Esophagus mucosa (tissue), 1 donor: ENCODE measurements at regions not wholly inside any gene's neighbourhood (a gene's known extent, or its start where the extent isn't known, plus 50 kb on each side); places are given as distances from the start of the nearest gene placed in this dataset.
"Not testable (repeated sequence)": the region's sequence is repeated elsewhere in the genome, so short reads cannot be mapped to it uniquely, and the experiment has no call there.

Experiments used
- ATAC-seq: fragments of 200-7000 bp; cut with Tn5 transposase; one replicate; pipeline ENCODE4 v1.9.1; 2020
- donor health status: DM: yes; HTN: yes; CAD: no.

GRCh38 chr7:80346704-80347103 lies 165.2 kb downstream of the GNAT3 start:
- ATAC-seq, result peak; percentile 100

GRCh38 chr7:80335511-80336231 lies 176.2 kb downstream of the GNAT3 start:
- no peak for ATAC-seq

GRCh38 chr7:80334908-80335307 lies 177.0 kb downstream of the GNAT3 start:
- no peak for ATAC-seq

GRCh38 chr7:80334196-80334595 lies 177.7 kb downstream of the GNAT3 start:
- no peak for ATAC-seq

GRCh38 chr7:80333040-80333439 lies 178.8 kb downstream of the GNAT3 start:
- no peak for ATAC-seq

- no peak for ATAC-seq
These were observed 181.4 kb downstream of the GNAT3 start for GRCh38 chr7:80330434-80330833.

- no peak for ATAC-seq
These were observed 187.8 kb downstream of the GNAT3 start for GRCh38 chr7:80324032-80324431.

- ATAC-seq, result no peak
These were observed 184.8 kb downstream of the GNAI1 start for GRCh38 chr7:80319461-80319860.

- ATAC-seq, result no peak
These were observed 183.4 kb downstream of the GNAI1 start for GRCh38 chr7:80318081-80318480.

- ATAC-seq, result no peak
These were observed 182.2 kb downstream of the GNAI1 start for GRCh38 chr7:80316811-80317210.

GRCh38 chr7:80313716-80314115 lies 179.1 kb downstream of the GNAI1 start:
- ATAC-seq, result no peak

- no peak for ATAC-seq
These were observed 178.5 kb downstream of the GNAI1 start for GRCh38 chr7:80313067-80313626.

GRCh38 chr7:80312139-80312661 lies 177.6 kb downstream of the GNAI1 start:
- peak; percentile 72 for ATAC-seq

- ATAC-seq, result no peak
These were observed 176.7 kb downstream of the GNAI1 start for GRCh38 chr7:80311313-80311712.

- ATAC-seq, result no peak
These were observed 175.4 kb downstream of the GNAI1 start for GRCh38 chr7:80309971-80310549.

- ATAC-seq, result no peak
These were observed 174.7 kb downstream of the GNAI1 start for GRCh38 chr7:80309377-80309776.

- no peak for ATAC-seq
These were observed 172.7 kb downstream of the GNAI1 start for GRCh38 chr7:80307227-80307856.

GRCh38 chr7:80303315-80303714 lies 168.7 kb downstream of the GNAI1 start:
- ATAC-seq, result no peak

GRCh38 chr7:80302636-80303035 lies 168.0 kb downstream of the GNAI1 start:
- ATAC-seq, result no peak

GRCh38 chr7:80302078-80302477 lies 167.4 kb downstream of the GNAI1 start:
- no peak for ATAC-seq

- ATAC-seq, result no peak
These were observed 163.6 kb downstream of the GNAI1 start for GRCh38 chr7:80298201-80298600.

GRCh38 chr7:80294346-80294745 lies 159.7 kb downstream of the GNAI1 start:
- no peak for ATAC-seq

GRCh38 chr7:80292634-80293033 lies 158.0 kb downstream of the GNAI1 start:
- ATAC-seq, result not testable (repeated sequence)
